Mesendoderm (in vitro differentiated cells): ENCODE measurements at regions not wholly inside any gene's neighbourhood (a gene's known extent, or its start where the extent isn't known, plus 50 kb on each side); places are given as distances from the start of the nearest gene placed in this dataset. TPM values are rescaled to one million over a fixed set of nuclear protein-coding genes. Genes with fewer than 3 reads are reported as not detected.

ENCODE experiments used
- small RNA-seq: library from polyadenylated mRNA; stranded (forward); fragments of <200 nt; extraction: miRNeasy Mini kit (QIAGEN cat#:217004); gene quantifications from one replicate; pipeline ENCODE3, GENCODE V24; 2013; ENCODE audit not compliant: insufficient read depth

Small RNA genes lying in the stretch of these regions (small RNA-seq; reads per million reads assigned to genes)
- gene AC093767.1: not detected
